Left forelimb (tissue), 1 donor: ENCODE measurements at regions not wholly inside any gene's neighbourhood (a gene's known extent, or its start where the extent isn't known, plus 50 kb on each side); places are given as distances from the start of the nearest gene placed in this dataset.
"Not testable (repeated sequence)": the region's sequence is repeated elsewhere in the genome, so short reads cannot be mapped to it uniquely, and the experiment has no call there.

Experiments used
- DNase-seq: peaks from one replicate; pipeline ENCODE4 v3.0.0-alpha.2; 2018; ENCODE audit warnings: low spot score

GRCh38 chr1:61580417-61580816, 144.5 kb downstream of the TM2D1 start:
- no peak for DNase-seq

- no peak for DNase-seq
Observed at GRCh38 chr1:61579802-61580201, 145.1 kb downstream of the TM2D1 start.

GRCh38 chr1:61572046-61572445, 152.9 kb downstream of the TM2D1 start:
- DNase-seq: no peak

- no peak for DNase-seq
Observed at GRCh38 chr1:61570191-61570590, 154.8 kb downstream of the TM2D1 start.

- DNase-seq: no peak
Observed at GRCh38 chr1:61569303-61569621, 155.7 kb downstream of the TM2D1 start.

- DNase-seq: no peak
Observed at GRCh38 chr1:61568460-61569302, 156.3 kb downstream of the TM2D1 start.

- no peak for DNase-seq
Observed at GRCh38 chr1:61566177-61566576, 158.8 kb downstream of the TM2D1 start.

GRCh38 chr1:61563611-61564010, 161.3 kb downstream of the TM2D1 start:
- no peak for DNase-seq

- no peak for DNase-seq
Observed at GRCh38 chr1:61561666-61562065, 163.3 kb downstream of the TM2D1 start.

GRCh38 chr1:61560385-61560784, 164.6 kb downstream of the TM2D1 start:
- no peak for DNase-seq

GRCh38 chr1:61556631-61557030, 168.3 kb downstream of the TM2D1 start:
- DNase-seq: no peak

GRCh38 chr1:61552630-61553305, 172.2 kb downstream of the TM2D1 start:
- no peak for DNase-seq

GRCh38 chr1:61547302-61547701, 177.6 kb downstream of the TM2D1 start:
- DNase-seq: not testable (repeated sequence)

GRCh38 chr1:61544870-61545269, 180.1 kb downstream of the TM2D1 start:
- not testable (repeated sequence) for DNase-seq

GRCh38 chr1:61543498-61543897, 181.4 kb downstream of the TM2D1 start:
- DNase-seq: not testable (repeated sequence)

GRCh38 chr1:61539720-61540462, 185.1 kb downstream of the TM2D1 start:
- no peak for DNase-seq

- no peak for DNase-seq
Observed at GRCh38 chr1:61538228-61538627, 186.7 kb downstream of the TM2D1 start.

- no peak for DNase-seq
Observed at GRCh38 chr1:61536174-61537108, 188.5 kb downstream of the TM2D1 start.

GRCh38 chr1:61534847-61535246, 190.1 kb downstream of the TM2D1 start:
- DNase-seq: no peak

GRCh38 chr1:61533546-61533945, 191.4 kb downstream of the TM2D1 start:
- DNase-seq: no peak

- no peak for DNase-seq
Observed at GRCh38 chr1:61531716-61532115, 193.2 kb downstream of the TM2D1 start.
